ENCODE measurements at regions not wholly inside any gene's neighbourhood (a gene's known extent, or its start where the extent isn't known, plus 50 kb on each side); places are given as distances from the start of the nearest gene placed in this dataset.

GRCh38 chr13:64051278-64051677 is 2635.6 kb upstream of the PCDH20 start:
- Histone ChIP-seq H2AFZ (ENCODE audit: low read depth, low read length, severe bottlenecking) (no peak overlapping the region), H4K20me1 (ENCODE audit: low read depth, low read length) (no peaks in the 10 kb centered on the region), H3K27ac (ENCODE audit: low read depth, low read length) (no peak overlapping the region), H3K36me3 (ENCODE audit: low read length) (no peaks in the 10 kb centered on the region), H3K4me3 (ENCODE audit: insufficient read depth, low read length, poor library complexity, severe bottlenecking) (no peak overlapping the region), H3K9me3 (ENCODE audit: insufficient read depth, low read length) (no peaks in the 10 kb centered on the region), H3K27me3 (ENCODE audit: low read length) (no peaks in the 10 kb centered on the region), H3K9me2 (replicated peaks; ENCODE audit: insufficient read depth, low read length) (no peaks in the 10 kb centered on the region), H3K9ac (ENCODE audit: low read length) (no peak overlapping the region), H3F3A (ENCODE audit: insufficient read depth) (no peaks in the 10 kb centered on the region), H3K79me2 (ENCODE audit: insufficient read depth, low read length) (no peaks in the 10 kb centered on the region), H3K4me2 (ENCODE audit: low read depth, low read length, poor library complexity, severe bottlenecking) (no peak overlapping the region)
- TF ChIP-seq CTCF (IDR thresholded peaks at IDR 0.05; ENCODE audit: insufficient read depth, low read length, poor library complexity, severe bottlenecking) (no peak), EZH2phosphoT487 (conservative IDR thresholded peaks at IDR 0.05; ENCODE audit: low read length) (no peak)

DNA sequence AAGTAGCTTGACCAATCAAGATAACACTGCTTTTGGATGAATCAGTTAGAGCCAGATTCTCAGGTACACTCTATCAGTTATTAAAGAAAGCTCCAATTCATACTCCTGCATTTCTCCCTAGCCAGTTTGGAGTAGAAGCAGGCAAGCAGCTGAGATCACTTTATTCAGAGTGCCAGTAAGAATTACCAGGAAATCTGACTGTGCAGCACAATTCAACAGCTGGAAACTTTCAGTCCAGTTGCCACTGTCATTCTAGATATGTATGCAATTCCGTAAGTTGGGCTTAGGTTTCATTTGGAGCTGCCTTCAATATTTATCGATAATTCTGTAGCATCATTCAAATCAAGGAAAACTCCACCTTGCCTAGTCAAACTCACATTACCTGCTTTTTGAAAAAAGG is 2625.6 kb upstream of the PCDH20 start:
- Histone ChIP-seq H2AFZ (ENCODE audit: low read depth, low read length, severe bottlenecking) (no peak overlapping the region), H4K20me1 (ENCODE audit: low read depth, low read length) (no peaks in the 10 kb centered on the region), H3K4me3 (ENCODE audit: insufficient read depth, low read length, poor library complexity, severe bottlenecking) (no peak overlapping the region), H3K27me3 (ENCODE audit: low read length) (no peaks in the 10 kb centered on the region), H3K27ac (ENCODE audit: low read depth, low read length) (no peak overlapping the region), H3K79me2 (ENCODE audit: insufficient read depth, low read length) (no peaks in the 10 kb centered on the region), H3F3A (ENCODE audit: insufficient read depth) (no peaks in the 10 kb centered on the region), H3K36me3 (ENCODE audit: low read length) (no peaks in the 10 kb centered on the region; the same call in 1 of the 2 replicates), H3K4me2 (ENCODE audit: low read depth, low read length, poor library complexity, severe bottlenecking) (no peak overlapping the region), H3K9me3 (ENCODE audit: insufficient read depth, low read length) (no peaks in the 10 kb centered on the region), H3K9ac (ENCODE audit: low read length) (no peak overlapping the region), H3K9me2 (replicated peaks; ENCODE audit: insufficient read depth, low read length) (no peaks in the 10 kb centered on the region)
- TF ChIP-seq EZH2phosphoT487 (conservative IDR thresholded peaks at IDR 0.05; ENCODE audit: low read length) (no peak), CTCF (IDR thresholded peaks at IDR 0.05; ENCODE audit: insufficient read depth, low read length, poor library complexity, severe bottlenecking) (no peak)

- Histone ChIP-seq H3K79me2 (ENCODE audit: insufficient read depth, low read length) (no peaks in the 10 kb centered on the region), H3K4me3 (ENCODE audit: insufficient read depth, low read length, poor library complexity, severe bottlenecking) (no peak overlapping the region), H3K27me3 (ENCODE audit: low read length) (no peaks in the 10 kb centered on the region), H3K27ac (ENCODE audit: low read depth, low read length) (no peak overlapping the region), H3K36me3 (ENCODE audit: low read length) (no peaks in the 10 kb centered on the region; the same call in 1 of the 2 replicates), H3K9ac (ENCODE audit: low read length) (no peak overlapping the region), H3K4me2 (ENCODE audit: low read depth, low read length, poor library complexity, severe bottlenecking) (no peak overlapping the region), H4K20me1 (ENCODE audit: low read depth, low read length) (no peaks in the 10 kb centered on the region), H2AFZ (ENCODE audit: low read depth, low read length, severe bottlenecking) (peak overlapping the region; percentile 27), H3K9me3 (ENCODE audit: insufficient read depth, low read length) (no peaks in the 10 kb centered on the region), H3K9me2 (replicated peaks; ENCODE audit: insufficient read depth, low read length) (no peaks in the 10 kb centered on the region), H3F3A (ENCODE audit: insufficient read depth) (no peaks in the 10 kb centered on the region)
- TF ChIP-seq EZH2phosphoT487 (conservative IDR thresholded peaks at IDR 0.05; ENCODE audit: low read length), result no peak
- no peak for TF ChIP-seq CTCF (IDR thresholded peaks at IDR 0.05; ENCODE audit: insufficient read depth, low read length, poor library complexity, severe bottlenecking)
These were observed 2618.3 kb upstream of the PCDH20 start for GRCh38 chr13:64033921-64034320.

Measured in SU-DHL-6 (cell line).